ENCODE measurements at regions not wholly inside any gene's neighbourhood (a gene's known extent, or its start where the extent isn't known, plus 50 kb on each side); places are given as distances from the start of the nearest gene placed in this dataset.

GRCh38 chr20:16801919-16802651 lies 53.9 kb downstream of the OTOR start:
- no peak overlapping the region for H3K4me3 ChIP-seq
- peak; percentile 26 for FAIRE-seq
- no peak overlapping the region for H3K27ac ChIP-seq
- no peaks in the 10 kb centered on the region for H3K4me1 ChIP-seq
- intact Hi-C loops (cut with DNase I) = loop anchor here (2.0 to 10.0 kb wide), 4 partner anchors 483 to 635 kb away; no protein-coding TSS in a partner anchor
- peak; percentile 57 to 84 (median 72) for TF ChIP-seq CTCF (IDR thresholded peaks at IDR 0.05)
- ATAC-seq = peak in 3 of 4 donors; percentile 71 to 78 (median 76)
- peaks cover 0 to 12% (median 0%) of the 10 kb centered on the region in 4 donors for H3K27me3 ChIP-seq
- WGBS, 2 donors = 22 to 35% methylated on average over 15 of the region's 15 CpGs
- H3K36me3 ChIP-seq = no peaks in the 10 kb centered on the region
- no peaks in the 10 kb centered on the region for H3K9me3 ChIP-seq
- peak; percentile 22 to 86 (median 62) for DNase-seq

GRCh38 chr20:16802652-16802935 lies 54.4 kb downstream of the OTOR start:
- WGBS, 2 donors = 45 to 57% methylated on average over 4 of the region's 4 CpGs
- no peak overlapping the region for H3K4me3 ChIP-seq
- TF ChIP-seq CTCF (IDR thresholded peaks at IDR 0.05) = no peak
- intact Hi-C loops (cut with DNase I) = loop anchor here (2.0 to 10.0 kb wide), 4 partner anchors 482 to 635 kb away; no protein-coding TSS in a partner anchor
- no peaks in the 10 kb centered on the region for H3K4me1 ChIP-seq
- DNase-seq (no peak), FAIRE-seq (no peak), ATAC-seq (no peak)
- no peaks in the 10 kb centered on the region for H3K9me3 ChIP-seq
- H3K36me3 ChIP-seq = no peaks in the 10 kb centered on the region
- no peak overlapping the region for H3K27ac ChIP-seq
- peaks cover 0 to 12% (median 0%) of the 10 kb centered on the region in 4 donors for H3K27me3 ChIP-seq

- no peaks in the 10 kb centered on the region for H3K4me1 ChIP-seq
- TF ChIP-seq CTCF (IDR thresholded peaks at IDR 0.05) = peak; percentile 64 to 82 (median 78)
- H3K27ac ChIP-seq = no peak overlapping the region
- intact Hi-C loops (cut with DNase I) = loop anchor here (2.0 to 10.0 kb wide), 4 partner anchors 481 to 633 kb away; no protein-coding TSS in a partner anchor
- no peaks in the 10 kb centered on the region for H3K9me3 ChIP-seq
- FAIRE-seq (no peak), ATAC-seq (peak; percentile 66 to 87 (median 80)), DNase-seq (peak; percentile 18 to 81 (median 48))
- no peak overlapping the region for H3K4me3 ChIP-seq
- WGBS, 2 donors = 17 to 18% methylated on average over 14 of the region's 14 CpGs
- no peaks in the 10 kb centered on the region for H3K36me3 ChIP-seq
- H3K27me3 ChIP-seq = peaks cover 0 to 12% (median 0%) of the 10 kb centered on the region in 4 donors
These were observed 56.0 kb downstream of the OTOR start for GRCh38 chr20:16803965-16804792.

GRCh38 chr20:16804793-16805187 lies 56.6 kb downstream of the OTOR start:
- Histone ChIP-seq H3K27me3 (peaks cover 0 to 12% (median 0%) of the 10 kb centered on the region in 4 donors), H3K4me3 (no peak overlapping the region), H3K36me3 (no peaks in the 10 kb centered on the region), H3K27ac (no peak overlapping the region), H3K9me3 (no peaks in the 10 kb centered on the region), H3K4me1 (no peaks in the 10 kb centered on the region)
- DNase-seq (no peak), ATAC-seq (no peak), FAIRE-seq (no peak)
- TF ChIP-seq CTCF (IDR thresholded peaks at IDR 0.05) = no peak
- 47 to 57% methylated on average over 6 of the region's 6 CpGs for WGBS, 2 donors
- intact Hi-C loops (cut with DNase I) = loop anchor here (5.0 to 10.0 kb wide), 4 partner anchors 480 to 633 kb away; no protein-coding TSS in a partner anchor

Data from pancreas (tissue), 10 donors.